Left lobe of liver (tissue), 2 donors: ENCODE measurements at regions not wholly inside any gene's neighbourhood (a gene's known extent, or its start where the extent isn't known, plus 50 kb on each side); places are given as distances from the start of the nearest gene placed in this dataset.
"Not testable (repeated sequence)": the region's sequence is repeated elsewhere in the genome, so short reads cannot be mapped to it uniquely, and the experiment has no call there.

ENCODE experiments used
- ATAC-seq: fragments of 200-7000 bp; cut with Tn5 transposase; one replicate; pipeline ENCODE4 v1.9.1; 2020; ENCODE audit warnings: mild to moderate bottlenecking, moderate library complexity
- DNase-seq: peaks from one replicate; pipeline ENCODE4 v3.0.0-alpha.2; 2020; ENCODE audit warnings: low spot score
- donor health status: DM: no; HTN: no; CAD: no; lungs with moderate emphysema.
- donor health status: DM: no; HTN: yes; CAD: no.

DNA sequence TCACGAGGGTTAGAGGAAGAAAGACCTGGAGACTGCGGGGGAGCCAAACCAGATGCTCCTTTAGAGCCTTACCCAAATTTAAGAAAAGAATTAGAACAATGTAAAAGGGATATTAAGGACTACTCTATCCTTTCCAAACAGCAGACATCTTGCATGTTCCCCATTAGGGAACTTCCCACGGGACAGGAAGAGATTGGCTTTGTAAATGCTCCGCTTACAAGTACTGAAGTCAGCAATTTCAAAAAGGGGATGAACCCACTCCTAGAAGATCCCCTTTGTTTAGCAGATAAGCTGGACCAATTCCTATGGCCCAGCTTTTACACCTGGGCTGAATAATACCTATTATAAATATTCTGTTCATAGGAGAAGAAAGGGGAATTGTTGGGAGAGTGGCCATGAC is 74.2 kb downstream of the APOBEC1 start:
- ATAC-seq (no peak), DNase-seq (no peak)

DNA sequence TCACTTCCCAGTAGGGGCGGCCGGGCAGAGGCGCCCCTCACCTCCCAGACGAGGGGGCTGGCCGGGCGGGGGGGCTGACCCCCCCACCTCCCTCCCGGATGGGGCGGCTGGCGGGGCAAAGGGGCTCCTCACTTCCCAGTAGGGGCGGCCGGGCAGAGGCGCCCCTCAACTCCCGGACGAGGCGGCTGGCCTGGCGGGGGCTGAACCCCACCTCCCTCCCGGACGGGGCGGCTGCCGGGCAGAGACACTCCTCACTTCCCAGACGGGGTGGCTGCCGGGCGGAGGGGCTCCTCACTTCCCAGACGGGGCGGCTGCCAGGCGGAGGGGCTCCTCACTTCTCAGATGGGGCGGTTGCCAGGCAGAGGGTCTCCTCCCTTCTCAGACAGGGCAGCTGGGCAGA is 75.6 kb downstream of the APOBEC1 start:
- not testable (repeated sequence) for ATAC-seq, DNase-seq

- DNase-seq (peak; percentile 64), ATAC-seq (peak; percentile 99)
Measured at GRCh38 chr12:7588742-7589329, 76.9 kb downstream of the APOBEC1 start.

- DNase-seq, result peak; percentile 43
- ATAC-seq, result not testable (repeated sequence)
Measured at GRCh38 chr12:7584137-7584536, 80.6 kb upstream of the CD163 start.

DNA sequence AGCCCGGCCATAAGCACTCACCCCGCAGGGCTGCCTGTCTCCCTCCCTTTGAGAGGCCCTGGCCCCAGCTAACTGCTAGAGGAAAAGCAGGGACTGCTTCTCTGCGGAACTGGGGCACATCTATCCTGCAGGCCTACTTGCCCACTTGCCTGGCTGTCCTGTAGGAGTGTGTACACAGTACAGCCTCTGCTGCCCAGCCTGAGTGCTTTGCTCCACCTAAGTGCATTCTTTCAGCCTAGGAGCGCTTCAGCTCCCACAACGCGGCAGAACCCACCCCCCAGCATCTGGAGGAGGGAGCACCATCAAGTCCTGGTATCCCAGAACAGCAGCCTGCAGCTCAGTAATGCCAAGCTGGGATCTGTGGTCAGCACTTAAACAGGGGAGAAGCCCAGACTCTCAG is 79.9 kb upstream of the CD163 start:
- ATAC-seq, result no peak
- no peak for DNase-seq

DNA sequence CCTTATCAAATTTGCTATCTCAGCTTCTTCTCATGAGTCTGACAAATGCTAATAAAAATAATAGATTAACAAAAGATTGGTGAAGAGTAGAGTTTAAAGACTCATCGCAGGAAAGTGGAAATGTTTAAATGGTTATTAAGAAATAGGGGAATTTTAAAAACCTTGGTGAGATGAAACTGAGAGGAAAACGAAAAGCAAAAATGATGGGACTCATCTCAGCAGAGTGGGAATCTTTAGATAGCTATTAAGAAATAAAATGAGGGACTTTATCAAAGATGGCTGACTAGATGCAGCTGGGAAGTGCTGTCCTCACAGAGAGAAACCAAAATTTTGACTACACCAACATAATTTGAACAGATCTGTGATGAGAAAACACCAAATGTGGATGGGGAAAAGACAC is 79.2 kb upstream of the CD163 start:
- no peak for ATAC-seq
- no peak for DNase-seq

- DNase-seq, result no peak
- no peak for ATAC-seq
Measured at GRCh38 chr12:7581625-7582024, 78.0 kb upstream of the CD163 start.

DNA sequence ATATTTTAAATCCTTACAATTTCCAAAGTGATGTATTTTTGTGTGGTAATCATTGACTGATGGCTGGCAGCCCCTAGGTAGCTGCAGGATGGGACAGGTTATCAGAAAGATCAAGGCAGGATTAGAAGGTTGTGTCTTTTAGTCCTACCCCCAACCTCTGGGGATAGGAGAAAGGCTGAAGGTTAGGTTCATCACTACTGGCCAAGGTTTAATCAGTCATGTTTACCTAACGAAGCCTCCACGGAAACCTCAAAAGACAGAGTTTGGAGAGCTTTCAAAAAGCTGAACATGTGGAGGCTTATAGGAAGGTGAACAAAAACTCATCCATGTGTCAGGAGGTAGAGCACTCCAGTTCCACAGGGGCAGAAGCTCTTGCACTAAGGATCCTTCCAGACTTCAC is 77.5 kb upstream of the CD163 start:
- DNase-seq (no peak), ATAC-seq (peak; percentile 73)

DNA sequence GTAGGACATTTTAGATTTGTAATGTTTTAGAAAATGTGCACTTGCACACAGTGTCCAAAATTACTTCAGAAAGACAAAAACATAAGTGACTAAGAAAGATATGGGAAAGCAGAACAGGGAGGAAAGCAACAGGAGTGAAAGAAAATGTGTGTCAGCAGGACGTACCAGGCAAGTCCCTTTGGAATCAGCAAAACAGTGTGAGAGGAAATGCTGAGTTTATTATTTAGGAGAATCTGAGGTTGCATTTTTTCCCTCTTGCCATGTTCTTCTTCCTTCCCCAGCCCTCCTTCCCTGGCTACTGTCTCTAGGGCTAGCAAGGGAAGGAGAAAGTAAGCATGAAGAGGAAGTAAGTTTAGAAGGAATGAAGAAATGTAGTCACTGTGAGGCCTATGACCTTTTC is 67.7 kb upstream of the CD163 start:
- DNase-seq (no peak), ATAC-seq (peak; percentile 50)

- ATAC-seq (no peak), DNase-seq (no peak)
Measured at GRCh38 chr12:7557227-7557626, 53.6 kb upstream of the CD163 start.

DNA sequence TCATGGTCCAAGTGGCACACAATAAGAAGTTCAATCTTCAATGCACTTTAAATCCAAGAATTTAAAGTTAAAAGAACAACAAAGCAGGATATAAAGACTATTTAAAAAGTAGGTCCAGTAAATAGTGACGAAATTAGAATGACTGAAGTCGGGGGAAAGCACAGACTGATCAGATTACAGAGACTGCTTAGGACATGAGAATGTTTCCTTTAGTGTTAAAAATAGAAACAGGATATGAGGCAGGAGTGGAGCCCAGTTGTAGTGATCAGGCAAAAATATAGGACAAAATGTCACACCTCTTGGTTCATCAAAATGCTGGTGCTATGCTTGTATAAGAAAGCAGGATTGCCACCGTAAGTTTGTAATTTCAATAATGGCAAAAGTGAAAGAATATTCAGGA is 52.2 kb upstream of the CD163 start:
- DNase-seq (no peak), ATAC-seq (peak; percentile 47)

- ATAC-seq, result not testable (repeated sequence)
Measured at GRCh38 chr12:7554831-7555230, 51.3 kb upstream of the CD163 start.

More at GRCh38 chr12:7554831-7555230, 51.3 kb upstream of the CD163 start:
- DNase-seq, result not testable (repeated sequence)
